CD4-positive, alpha-beta T cell (primary cell): ENCODE measurements at regions not wholly inside any gene's neighbourhood (a gene's known extent, or its start where the extent isn't known, plus 50 kb on each side); places are given as distances from the start of the nearest gene placed in this dataset.

Experiments used
- ATAC-seq: fragments of 200-7000 bp; cut with Tn5 transposase; one replicate; pipeline ENCODE4 v1.10.0; 2022; ENCODE audit warnings: mild to moderate bottlenecking; ENCODE audit not compliant: poor library complexity
- CTCF ChIA-PET: fragments of 350-600 bp; sonication (Branson Sonifier 250); formaldehyde crosslinking; loops from one replicate; lab custom pipeline; 2021; ENCODE audit warnings: antibody characterized with exemption, inconsistent platforms; lab: Charles Lee
- POLR2A ChIA-PET: fragments of 350-600 bp; sonication (Branson Sonifier 250); formaldehyde crosslinking; loops from one replicate; lab custom pipeline; 2021; ENCODE audit warnings: antibody characterized with exemption, inconsistent platforms; lab: Charles Lee
- DNase-seq, 14 experiments: peaks; one replicate each; pipeline ENCODE4 v3.0.0-alpha.2; 2013 to 2020; ENCODE audit warnings: mixed read lengths in 2 of 14
- H3K27ac ChIP-seq, 2 donors: one replicate each; pipeline versions ENCODE4 v1.5.1 to v1.7.0; 2013; ENCODE audit warnings: low read length in 2 of 2, low read depth in 1 of 2, mild to moderate bottlenecking in 1 of 2
- H3K27me3 ChIP-seq, 2 experiments: 1 replicate in 1 of 2; 2 replicates in 1 of 2; pipeline versions ENCODE4 v1.6.1 to v1.7.0; 2013; ENCODE audit warnings: low read length in 2 of 2, control low read depth in 1 of 2, mild to moderate bottlenecking in 1 of 2, moderate library complexity in 1 of 2; ENCODE audit not compliant: insufficient read depth in 2 of 2, control insufficient read depth in 1 of 2
- H3K36me3 ChIP-seq: one replicate; pipeline ENCODE4 v1.6.1; 2013; ENCODE audit warnings: low read length, control low read depth; ENCODE audit not compliant: insufficient read depth
- H3K4me1 ChIP-seq: one replicate; pipeline ENCODE4 v1.6.1; 2013; ENCODE audit warnings: low read length, control low read depth; ENCODE audit not compliant: insufficient read depth
- H3K4me3 ChIP-seq: one replicate; pipeline ENCODE4 v1.5.1; 2013; ENCODE audit warnings: mild to moderate bottlenecking, low read length, moderate library complexity
- H3K9me3 ChIP-seq, 2 experiments: 1 replicate in 1 of 2; 2 replicates in 1 of 2; pipeline versions ENCODE4 v1.6.1 to v1.7.0; 2013; ENCODE audit warnings: low read length in 2 of 2, mild to moderate bottlenecking in 2 of 2, control low read depth in 1 of 2, moderate library complexity in 1 of 2; ENCODE audit not compliant: control insufficient read depth in 1 of 2, insufficient read depth in 1 of 2
- H3K27ac Mint-ChIP-seq: one replicate; pipeline ENCODE4 v1.8.0; 2020; ENCODE audit warnings: mixed read lengths
- H3K27me3 Mint-ChIP-seq: one replicate; pipeline ENCODE4 v1.8.0; 2021; ENCODE audit warnings: mixed read lengths
- H3K36me3 Mint-ChIP-seq: one replicate; pipeline ENCODE4 v1.8.0; 2021; ENCODE audit warnings: low read depth, mixed read lengths
- H3K4me1 Mint-ChIP-seq: one replicate; pipeline ENCODE4 v1.8.0; 2021; ENCODE audit warnings: low read depth, mixed read lengths
- H3K4me3 Mint-ChIP-seq: one replicate; pipeline ENCODE4 v1.8.0; 2020; ENCODE audit warnings: mild to moderate bottlenecking, mixed read lengths
- H3K9me3 Mint-ChIP-seq: one replicate; pipeline ENCODE4 v1.8.0; 2020; ENCODE audit warnings: mixed read lengths
- CTCF ChIP-seq: fragments of 200-600 bp; IDR thresholded peaks from one replicate; pipeline ENCODE4 v1.8.0; 2022; ENCODE audit warnings: antibody characterized with exemption, mild to moderate bottlenecking
- intact Hi-C, 2 experiments: fragments of 100-400 bp; cut with DNase I in 1 of 2; cut with micrococcal nuclease in 1 of 2; formaldehyde crosslinking; loops; one replicate each; pipeline versions ENCODE4 v1.15.1 to v1.9.0; 2023 to 2025; cut with DNase I, micrococcal nuclease

GRCh38 chr6:72457738-72458137 is 164.1 kb upstream of the KCNQ5 start:
- H3K36me3 ChIP-seq: no peaks in the 10 kb centered on the region
- no peak overlapping the region for H3K27ac ChIP-seq
- POLR2A ChIA-PET: no interaction called here
- ATAC-seq (no peak), DNase-seq (no peak)
- intact Hi-C loops: no loop called here
- Mint-ChIP-seq H3K27me3 (peaks cover 10% of the 10 kb centered on the region), H3K27ac (no peak overlapping the region), H3K36me3 (no peaks in the 10 kb centered on the region), H3K9me3 (no peaks in the 10 kb centered on the region), H3K4me3 (no peak overlapping the region), H3K4me1 (no peaks in the 10 kb centered on the region)
- no peaks in the 10 kb centered on the region for H3K4me1 ChIP-seq
- H3K27me3 ChIP-seq: no peaks in the 10 kb centered on the region
- H3K4me3 ChIP-seq: no peak overlapping the region
- no peak for TF ChIP-seq CTCF
- CTCF ChIA-PET: no interaction called here
- H3K9me3 ChIP-seq: no peaks in the 10 kb centered on the region

GRCh38 chr6:72458521-72458920 is 163.3 kb upstream of the KCNQ5 start:
- Histone ChIP-seq H3K4me1 (no peaks in the 10 kb centered on the region), H3K9me3 (no peaks in the 10 kb centered on the region), H3K4me3 (no peak overlapping the region), H3K36me3 (no peaks in the 10 kb centered on the region), H3K27me3 (no peaks in the 10 kb centered on the region), H3K27ac (no peak overlapping the region)
- Mint-ChIP-seq H3K4me1 (no peaks in the 10 kb centered on the region), H3K4me3 (no peak overlapping the region), H3K9me3 (no peaks in the 10 kb centered on the region), H3K27me3 (peaks cover 6% of the 10 kb centered on the region), H3K27ac (no peak overlapping the region), H3K36me3 (no peaks in the 10 kb centered on the region)
- DNase-seq: no peak
- intact Hi-C loops: no loop called here
- ChIA-PET CTCF (no interaction called here), POLR2A (no interaction called here)
- ATAC-seq: no peak
- TF ChIP-seq CTCF: no peak

GRCh38 chr6:72461144-72461543 is 160.7 kb upstream of the KCNQ5 start:
- Histone ChIP-seq H3K4me1 (no peaks in the 10 kb centered on the region), H3K27me3 (peaks cover 3% of the 10 kb centered on the region in 2 experiments), H3K36me3 (no peaks in the 10 kb centered on the region), H3K27ac (no peak overlapping the region), H3K9me3 (no peaks in the 10 kb centered on the region), H3K4me3 (no peak overlapping the region)
- no peaks in the 10 kb centered on the region for H3K9me3 Mint-ChIP-seq
- ATAC-seq: no peak
- no peaks in the 10 kb centered on the region for H3K4me1 Mint-ChIP-seq
- H3K27me3 Mint-ChIP-seq: peaks cover 19% of the 10 kb centered on the region
- ChIA-PET CTCF (no interaction called here), POLR2A (no interaction called here)
- intact Hi-C loops: no loop called here
- no peak for DNase-seq
- no peak overlapping the region for H3K27ac Mint-ChIP-seq
- no peaks in the 10 kb centered on the region for H3K36me3 Mint-ChIP-seq
- TF ChIP-seq CTCF: no peak
- H3K4me3 Mint-ChIP-seq: no peak overlapping the region
